Calu3 (cell line): ENCODE measurements at regions not wholly inside any gene's neighbourhood (a gene's known extent, or its start where the extent isn't known, plus 50 kb on each side); places are given as distances from the start of the nearest gene placed in this dataset.

Experiments used
- BruUV-seq: library from RNA; stranded (reverse); fragments of 400-500 nt; replicated peaks from 2 replicates; lab custom pipeline; 2021; lab: Mats Ljungman, UMichigan
- CTCF ChIA-PET: fragments of 300-600 bp; sonication (Branson Sonifier 250); formaldehyde crosslinking; loops from one replicate; lab custom pipeline; 2022; ENCODE audit warnings: antibody characterized with exemption; lab: Charles Lee
- DNase-seq: peaks from one replicate; pipeline ENCODE4 v3.0.0; 2022
- H3K27ac Mint-ChIP-seq: one replicate; pipeline ENCODE4 v1.8.0; 2022; ENCODE audit warnings: mixed read lengths; ENCODE audit not compliant: unreplicated experiment
- H3K27me3 Mint-ChIP-seq: one replicate; pipeline ENCODE4 v1.8.0; 2022; ENCODE audit warnings: mixed read lengths; ENCODE audit not compliant: unreplicated experiment
- H3K36me3 Mint-ChIP-seq: one replicate; pipeline ENCODE4 v1.8.0; 2022; ENCODE audit warnings: mild to moderate bottlenecking, moderate library complexity, mixed read lengths; ENCODE audit not compliant: insufficient read depth, unreplicated experiment
- H3K4me1 Mint-ChIP-seq: one replicate; pipeline ENCODE4 v1.8.0; 2022; ENCODE audit warnings: mild to moderate bottlenecking, low read depth, mixed read lengths; ENCODE audit not compliant: unreplicated experiment
- H3K4me3 Mint-ChIP-seq: one replicate; pipeline ENCODE4 v1.8.0; 2022; ENCODE audit warnings: mild to moderate bottlenecking, low read depth, moderate library complexity, mixed read lengths; ENCODE audit not compliant: unreplicated experiment
- H3K9me3 Mint-ChIP-seq: one replicate; pipeline ENCODE4 v1.8.0; 2022; ENCODE audit warnings: low read depth, mixed read lengths; ENCODE audit not compliant: unreplicated experiment
- intact Hi-C: fragments of 100-400 bp; cut with micrococcal nuclease; formaldehyde crosslinking; loops from one replicate; pipeline ENCODE4 v1.10.0; 2022; ENCODE audit not compliant: unreplicated experiment
- TF ChIP-seq, protein P1 (sequence below): fragments of 200-600 bp; IDR thresholded peaks from one replicate; pipeline ENCODE4 v1.8.0; 2022; ENCODE audit warnings: antibody characterized with exemption; ENCODE audit not compliant: unreplicated experiment

DNA sequence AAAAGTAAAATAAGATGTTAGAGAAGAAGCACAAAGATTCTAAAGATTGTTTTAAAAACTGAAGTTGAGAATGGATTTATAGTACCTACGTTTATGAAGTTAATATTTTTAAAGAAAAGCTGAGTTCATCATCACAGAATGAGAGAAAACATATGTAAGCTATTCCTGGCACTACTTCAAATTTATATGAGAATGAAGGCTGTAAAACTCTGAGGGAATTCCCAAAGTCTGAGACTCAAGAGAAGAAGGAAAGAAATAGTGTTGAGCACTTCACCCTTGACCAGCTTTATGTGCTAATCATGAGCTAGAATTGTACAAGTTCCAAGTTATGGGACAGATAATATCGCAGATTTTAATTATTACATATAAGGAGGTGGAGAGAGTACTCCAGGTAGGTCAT is 323.7 kb upstream of the GNAI1 start:
- peaks cover 7% of the 10 kb centered on the region for H3K4me1 Mint-ChIP-seq
- TF ChIP-seq, protein P1, sequence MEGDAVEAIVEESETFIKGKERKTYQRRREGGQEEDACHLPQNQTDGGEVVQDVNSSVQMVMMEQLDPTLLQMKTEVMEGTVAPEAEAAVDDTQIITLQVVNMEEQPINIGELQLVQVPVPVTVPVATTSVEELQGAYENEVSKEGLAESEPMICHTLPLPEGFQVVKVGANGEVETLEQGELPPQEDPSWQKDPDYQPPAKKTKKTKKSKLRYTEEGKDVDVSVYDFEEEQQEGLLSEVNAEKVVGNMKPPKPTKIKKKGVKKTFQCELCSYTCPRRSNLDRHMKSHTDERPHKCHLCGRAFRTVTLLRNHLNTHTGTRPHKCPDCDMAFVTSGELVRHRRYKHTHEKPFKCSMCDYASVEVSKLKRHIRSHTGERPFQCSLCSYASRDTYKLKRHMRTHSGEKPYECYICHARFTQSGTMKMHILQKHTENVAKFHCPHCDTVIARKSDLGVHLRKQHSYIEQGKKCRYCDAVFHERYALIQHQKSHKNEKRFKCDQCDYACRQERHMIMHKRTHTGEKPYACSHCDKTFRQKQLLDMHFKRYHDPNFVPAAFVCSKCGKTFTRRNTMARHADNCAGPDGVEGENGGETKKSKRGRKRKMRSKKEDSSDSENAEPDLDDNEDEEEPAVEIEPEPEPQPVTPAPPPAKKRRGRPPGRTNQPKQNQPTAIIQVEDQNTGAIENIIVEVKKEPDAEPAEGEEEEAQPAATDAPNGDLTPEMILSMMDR = no peak
- no peaks in the 10 kb centered on the region for H3K9me3 Mint-ChIP-seq
- no peaks in the 10 kb centered on the region for H3K36me3 Mint-ChIP-seq
- no peak overlapping the region for H3K27ac Mint-ChIP-seq
- BruUV-seq = no TSS peak
- DNase-seq = no peak
- CTCF ChIA-PET = no interaction called here
- H3K4me3 Mint-ChIP-seq = no peak overlapping the region
- no peaks in the 10 kb centered on the region for H3K27me3 Mint-ChIP-seq
- intact Hi-C loops = no loop called here

DNA sequence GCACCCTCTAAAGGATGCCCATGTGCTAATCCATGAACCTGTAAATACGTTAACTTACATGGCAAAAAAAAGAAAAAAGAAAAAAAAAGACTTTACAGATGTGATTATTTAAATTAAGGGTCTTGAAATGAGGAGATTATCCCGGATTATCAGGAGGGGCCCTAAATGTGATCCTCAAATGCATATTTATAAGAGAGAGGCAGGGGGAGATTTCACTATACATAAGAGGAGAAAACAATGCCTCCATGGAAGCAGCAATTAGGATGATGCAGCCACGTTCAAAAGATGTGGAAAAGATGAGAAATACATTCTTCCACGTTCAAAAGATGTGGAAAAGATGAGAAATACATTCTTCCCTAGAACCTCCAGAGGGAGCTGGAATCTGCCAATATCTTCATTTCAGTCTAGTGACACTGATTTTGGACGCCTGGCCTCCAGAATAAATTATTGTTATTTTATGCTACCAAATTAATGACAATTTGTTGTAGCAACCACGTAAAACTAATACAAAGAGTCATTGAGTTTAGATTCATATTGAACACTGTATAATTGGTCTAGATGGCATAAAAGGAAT is 328.4 kb upstream of the GNAI1 start:
- H3K27me3 Mint-ChIP-seq = no peaks in the 10 kb centered on the region
- TF ChIP-seq, protein P1 = no peak
- no peak for DNase-seq
- H3K27ac Mint-ChIP-seq = no peak overlapping the region
- no peaks in the 10 kb centered on the region for H3K36me3 Mint-ChIP-seq
- H3K4me3 Mint-ChIP-seq = no peak overlapping the region
- intact Hi-C loops = loop anchor here (1.0 to 2.0 kb wide), 2 partner anchors 213 to 241 kb away; no protein-coding TSS in a partner anchor
- peaks cover under 1% of the 10 kb centered on the region for H3K4me1 Mint-ChIP-seq
- CTCF ChIA-PET = no interaction called here
- no TSS peak for BruUV-seq
- peaks cover 4% of the 10 kb centered on the region for H3K9me3 Mint-ChIP-seq

DNA sequence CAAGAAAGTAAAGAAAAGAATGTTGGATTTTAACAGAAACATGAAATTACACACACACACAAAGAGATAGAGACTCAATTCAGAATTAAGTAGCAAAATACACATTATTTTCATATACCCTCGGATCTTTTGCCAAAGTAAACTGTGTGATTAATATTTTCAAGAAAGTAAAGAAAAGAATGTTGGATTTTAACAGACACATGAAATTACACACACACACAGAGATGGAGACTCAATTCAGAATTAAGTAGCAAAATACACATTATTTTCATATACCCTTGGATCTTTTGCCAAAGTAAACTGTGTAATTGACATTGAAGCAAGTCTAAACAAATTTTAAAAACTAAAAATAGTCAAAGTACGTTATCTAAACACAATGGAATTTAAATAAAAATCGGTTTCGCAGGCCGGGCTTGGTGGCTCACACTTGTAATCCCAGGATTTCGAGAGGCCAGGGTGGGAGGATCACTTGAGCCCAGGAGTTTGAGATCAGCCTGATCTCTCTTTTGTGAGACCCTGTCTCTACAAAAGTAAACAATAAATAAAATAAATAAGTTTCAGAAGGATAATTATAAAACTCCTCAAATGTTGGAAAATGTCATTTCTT is 337.3 kb upstream of the MAGI2 start:
- Mint-ChIP-seq H3K4me1 (no peaks in the 10 kb centered on the region), H3K27me3 (no peaks in the 10 kb centered on the region)

DNA sequence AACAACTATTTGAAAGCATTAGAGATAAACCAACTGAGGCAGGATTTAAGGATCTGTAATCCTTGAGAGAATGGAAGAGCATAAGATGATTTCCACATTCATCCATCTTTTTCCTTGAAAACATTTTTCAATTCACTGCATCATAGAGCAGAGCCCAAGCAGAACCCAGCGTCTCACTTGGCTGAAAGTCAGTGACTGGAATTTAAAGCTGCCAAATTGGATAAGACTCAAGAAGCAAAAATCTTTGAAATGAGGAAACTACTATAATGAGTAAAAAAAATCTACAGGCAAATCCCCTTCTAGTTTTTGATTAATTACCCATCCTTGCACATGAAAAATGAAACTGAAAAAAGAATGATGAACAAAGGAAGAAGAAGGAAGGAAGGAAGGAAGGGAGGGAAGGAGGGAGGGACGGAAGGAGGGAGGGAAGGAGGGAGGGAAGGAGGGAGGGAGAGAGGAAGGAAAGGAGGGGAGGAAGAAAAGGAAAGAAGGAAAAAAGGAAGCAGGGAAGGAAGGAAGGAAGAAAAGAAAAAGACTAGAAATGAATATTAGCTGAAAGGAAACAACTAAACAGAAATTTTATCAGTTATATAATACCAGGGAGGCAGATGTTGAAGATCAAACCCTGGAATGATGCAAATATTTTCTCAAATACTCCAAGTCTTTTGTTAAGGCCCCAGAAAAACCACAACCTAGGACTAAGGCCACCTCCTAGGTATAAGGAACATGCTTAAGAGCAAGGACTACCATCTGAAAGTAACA is 336.3 kb upstream of the MAGI2 start:
- BruUV-seq = no TSS peak
- no peak overlapping the region for H3K4me3 Mint-ChIP-seq
- no peaks in the 10 kb centered on the region for H3K9me3 Mint-ChIP-seq
- H3K4me1 Mint-ChIP-seq = no peaks in the 10 kb centered on the region
- DNase-seq = no peak
- intact Hi-C loops = no loop called here
- H3K27ac Mint-ChIP-seq = no peak overlapping the region
- CTCF ChIA-PET = no interaction called here
- H3K36me3 Mint-ChIP-seq = no peaks in the 10 kb centered on the region
- H3K27me3 Mint-ChIP-seq = no peaks in the 10 kb centered on the region
- TF ChIP-seq, protein P1 = no peak

More for the DNA sequence above, 337.3 kb upstream of the MAGI2 start:
- H3K27ac Mint-ChIP-seq = no peak overlapping the region
- no peaks in the 10 kb centered on the region for H3K9me3 Mint-ChIP-seq
- DNase-seq = no peak
- no TSS peak for BruUV-seq
- no peaks in the 10 kb centered on the region for H3K36me3 Mint-ChIP-seq
- CTCF ChIA-PET = no interaction called here
- TF ChIP-seq, protein P1 = no peak
- no peak overlapping the region for H3K4me3 Mint-ChIP-seq
- intact Hi-C loops = no loop called here
